Peyer's patch (tissue), 4 donors: ENCODE measurements at regions not wholly inside any gene's neighbourhood (a gene's known extent, or its start where the extent isn't known, plus 50 kb on each side); places are given as distances from the start of the nearest gene placed in this dataset.
A peak's percentile ranks its signal among the peaks of the same experiment; 100 is the strongest.
"Not testable (repeated sequence)": the region's sequence is repeated elsewhere in the genome, so short reads cannot be mapped to it uniquely, and the experiment has no call there.

Experiments used
- DNase-seq, 3 donors: peaks; one replicate each; pipeline ENCODE4 v3.0.0-alpha.2; 2017 to 2019
- H3K27ac ChIP-seq, 4 donors: fragments of 200-600 bp; sonication (generic); one replicate each; pipeline ENCODE4 v1.5.1; 2016 to 2019
- H3K27me3 ChIP-seq, 2 donors: fragments of 200-600 bp; sonication (generic); one replicate each; pipeline ENCODE4 v1.5.1; 2019
- H3K36me3 ChIP-seq, 3 donors: fragments of 200-600 bp; sonication (generic); one replicate each; pipeline ENCODE4 v1.5.1; 2016 to 2019
- H3K4me1 ChIP-seq, 4 donors: fragments of 200-600 bp; sonication (generic); one replicate each; pipeline ENCODE4 v1.5.1; 2016 to 2019
- H3K4me3 ChIP-seq, 4 donors: fragments of 200-600 bp; sonication (generic); 1 replicate in 3 of 4; 2 replicates in 1 of 4; pipeline ENCODE4 v1.5.1; 2016 to 2019; ENCODE audit warnings: mild to moderate bottlenecking in 1 of 4
- H3K9me3 ChIP-seq, 4 donors: fragments of 200-600 bp; sonication (generic); one replicate each; pipeline ENCODE4 v1.5.1; 2016 to 2019; ENCODE audit warnings: mild to moderate bottlenecking in 1 of 4
- CTCF ChIP-seq, 6 experiments: fragments of 450-650 bp in 4 of 6; fragments of 200-600 bp in 2 of 6; sonication (generic) in 1 of 6; IDR thresholded peaks; one replicate each; pipeline ENCODE4 v1.5.1; 2017 to 2019; ENCODE audit warnings: antibody characterized with exemption in 6 of 6, mild to moderate bottlenecking in 3 of 6, moderate library complexity in 1 of 6
- POLR2A ChIP-seq, 2 donors: fragments of 450-650 bp; IDR thresholded peaks; one replicate each; pipeline ENCODE4 v1.5.1; 2017; ENCODE audit warnings: antibody characterized with exemption in 2 of 2, mild to moderate bottlenecking in 2 of 2, moderate library complexity in 2 of 2

- Histone ChIP-seq H3K4me3 (no peak overlapping the region), H3K4me1 (no peaks in the 10 kb centered on the region), H3K27ac (no peak overlapping the region), H3K9me3 (no peaks in the 10 kb centered on the region), H3K27me3 (no peaks in the 10 kb centered on the region), H3K36me3 (no peaks in the 10 kb centered on the region)
- TF ChIP-seq POLR2A (IDR thresholded peaks at IDR 0.05): no peak
- TF ChIP-seq CTCF (IDR thresholded peaks at IDR 0.05): no peak
- no peak for DNase-seq
These were observed 106.8 kb upstream of the PRR23C start for GRCh38 chr3:139151530-139151929.

GRCh38 chr3:139153434-139153833 lies 108.7 kb upstream of the PRR23C start:
- H3K4me3 ChIP-seq, DNase-seq, H3K36me3 ChIP-seq, H3K27me3 ChIP-seq, H3K4me1 ChIP-seq, H3K27ac ChIP-seq, H3K9me3 ChIP-seq: not testable (repeated sequence)

GRCh38 chr3:139157161-139157932 lies 112.7 kb upstream of the PRR23C start:
- TF ChIP-seq CTCF (IDR thresholded peaks at IDR 0.05) (no peak), POLR2A (IDR thresholded peaks at IDR 0.05) (no peak)
- H3K27ac ChIP-seq: no peak overlapping the region
- H3K27me3 ChIP-seq: no peaks in the 10 kb centered on the region
- no peak for DNase-seq
- no peak overlapping the region for H3K4me3 ChIP-seq
- no peaks in the 10 kb centered on the region for H3K4me1 ChIP-seq
- H3K36me3 ChIP-seq: no peaks in the 10 kb centered on the region
- no peaks in the 10 kb centered on the region for H3K9me3 ChIP-seq

GRCh38 chr3:139159356-139159755 lies 114.7 kb upstream of the PRR23C start:
- no peak for DNase-seq
- no peak for TF ChIP-seq POLR2A (IDR thresholded peaks at IDR 0.05)
- no peak for TF ChIP-seq CTCF (IDR thresholded peaks at IDR 0.05)
- no peak overlapping the region for H3K4me3 ChIP-seq
- no peaks in the 10 kb centered on the region for H3K9me3 ChIP-seq
- H3K4me1 ChIP-seq: no peaks in the 10 kb centered on the region
- H3K36me3 ChIP-seq: no peaks in the 10 kb centered on the region
- H3K27me3 ChIP-seq: no peaks in the 10 kb centered on the region
- no peak overlapping the region for H3K27ac ChIP-seq

GRCh38 chr3:139173372-139174108 lies 128.8 kb upstream of the PRR23C start:
- H3K4me1 ChIP-seq: no peaks in the 10 kb centered on the region
- H3K9me3 ChIP-seq: no peaks in the 10 kb centered on the region
- no peaks in the 10 kb centered on the region for H3K27me3 ChIP-seq
- H3K36me3 ChIP-seq: no peaks in the 10 kb centered on the region
- peak overlapping the region in 1 of 4 donors; percentile 8 for H3K4me3 ChIP-seq
- DNase-seq: no peak
- no peak for TF ChIP-seq POLR2A (IDR thresholded peaks at IDR 0.05)
- TF ChIP-seq CTCF (IDR thresholded peaks at IDR 0.05): no peak
- H3K27ac ChIP-seq: no peak overlapping the region

GRCh38 chr3:139180489-139180888 lies 135.8 kb upstream of the PRR23C start:
- Histone ChIP-seq H3K36me3 (no peaks in the 10 kb centered on the region), H3K4me1 (no peaks in the 10 kb centered on the region), H3K9me3 (peaks cover 0 to 3% (median 0%) of the 10 kb centered on the region in 4 donors), H3K4me3 (no peak overlapping the region), H3K27ac (no peak overlapping the region), H3K27me3 (no peaks in the 10 kb centered on the region)
- TF ChIP-seq CTCF (IDR thresholded peaks at IDR 0.05) (no peak), POLR2A (IDR thresholded peaks at IDR 0.05) (no peak)
- no peak for DNase-seq
